ENCODE measurements at regions not wholly inside any gene's neighbourhood (a gene's known extent, or its start where the extent isn't known, plus 50 kb on each side); places are given as distances from the start of the nearest gene placed in this dataset.

GRCh38 chr6:155980014-155980767 is 524.6 kb upstream of the NOX3 start:
- TF ChIP-seq, protein P1, sequence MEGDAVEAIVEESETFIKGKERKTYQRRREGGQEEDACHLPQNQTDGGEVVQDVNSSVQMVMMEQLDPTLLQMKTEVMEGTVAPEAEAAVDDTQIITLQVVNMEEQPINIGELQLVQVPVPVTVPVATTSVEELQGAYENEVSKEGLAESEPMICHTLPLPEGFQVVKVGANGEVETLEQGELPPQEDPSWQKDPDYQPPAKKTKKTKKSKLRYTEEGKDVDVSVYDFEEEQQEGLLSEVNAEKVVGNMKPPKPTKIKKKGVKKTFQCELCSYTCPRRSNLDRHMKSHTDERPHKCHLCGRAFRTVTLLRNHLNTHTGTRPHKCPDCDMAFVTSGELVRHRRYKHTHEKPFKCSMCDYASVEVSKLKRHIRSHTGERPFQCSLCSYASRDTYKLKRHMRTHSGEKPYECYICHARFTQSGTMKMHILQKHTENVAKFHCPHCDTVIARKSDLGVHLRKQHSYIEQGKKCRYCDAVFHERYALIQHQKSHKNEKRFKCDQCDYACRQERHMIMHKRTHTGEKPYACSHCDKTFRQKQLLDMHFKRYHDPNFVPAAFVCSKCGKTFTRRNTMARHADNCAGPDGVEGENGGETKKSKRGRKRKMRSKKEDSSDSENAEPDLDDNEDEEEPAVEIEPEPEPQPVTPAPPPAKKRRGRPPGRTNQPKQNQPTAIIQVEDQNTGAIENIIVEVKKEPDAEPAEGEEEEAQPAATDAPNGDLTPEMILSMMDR (IDR thresholded peaks at IDR 0.05), result no peak
- no peak for TF ChIP-seq POLR2A (IDR thresholded peaks at IDR 0.05)

Data from breast epithelium (tissue), 3 donors.